HG02678 (cell line): ENCODE measurements at regions not wholly inside any gene's neighbourhood (a gene's known extent, or its start where the extent isn't known, plus 50 kb on each side); places are given as distances from the start of the nearest gene placed in this dataset.
A peak's percentile ranks its signal among the peaks of the same experiment; 100 is the strongest.
"Not testable (repeated sequence)": the region's sequence is repeated elsewhere in the genome, so short reads cannot be mapped to it uniquely, and the experiment has no call there.

Experiments
- ATAC-seq: cut with Tn5 transposase; IDR thresholded peaks from one replicate; pipeline ENCODE4 v1.9.1; 2021; ENCODE audit warnings: mild to moderate bottlenecking, moderate library complexity; ENCODE audit not compliant: unreplicated experiment

- ATAC-seq = no peak
Measured at GRCh38 chr10:123309731-123310130, 155.5 kb downstream of the BUB3 start.

DNA sequence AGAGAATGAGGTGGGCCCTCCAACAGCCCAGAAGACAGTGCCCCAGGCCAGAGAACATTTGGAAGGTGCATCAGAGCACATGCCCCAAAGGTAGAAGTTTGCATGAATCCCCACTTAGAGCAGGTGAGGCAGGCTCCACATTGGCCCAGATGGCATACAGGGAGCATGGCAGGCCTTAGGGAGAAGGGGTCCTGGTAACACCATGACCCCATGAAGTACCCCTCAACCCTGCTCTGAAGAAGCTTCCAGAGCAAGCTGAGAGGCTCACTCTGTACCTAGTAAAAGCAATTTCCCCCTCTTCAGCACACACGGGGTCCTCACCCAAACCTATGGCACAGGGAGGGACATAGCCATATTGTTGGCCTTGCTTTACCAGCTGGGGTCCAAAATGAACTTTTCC, 162.6 kb downstream of the BUB3 start:
- ATAC-seq = no peak

DNA sequence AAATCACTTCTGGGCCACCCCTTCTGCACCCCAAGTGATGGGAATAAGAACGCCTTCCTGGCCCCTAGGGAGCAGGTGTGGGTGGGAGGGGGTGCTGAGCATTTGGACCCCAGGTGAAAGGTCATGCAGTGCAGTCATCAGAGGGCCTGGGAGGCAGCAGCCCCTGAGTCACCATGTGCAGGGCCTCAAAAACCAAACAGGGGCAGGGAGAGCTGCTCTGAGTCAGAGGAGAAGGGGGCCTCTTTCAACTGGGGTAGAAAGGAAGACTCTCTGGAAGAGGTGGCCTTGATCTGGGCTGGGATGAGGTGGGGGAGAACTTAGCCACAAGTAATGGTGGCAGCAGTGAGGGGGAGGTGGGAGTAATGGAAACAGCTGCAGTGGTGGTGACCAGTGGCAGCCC, 164.3 kb downstream of the BUB3 start:
- ATAC-seq = no peak

- ATAC-seq = no peak
Measured at GRCh38 chr10:123320091-123320490, 165.9 kb downstream of the BUB3 start.

- no peak for ATAC-seq
Measured at GRCh38 chr10:123323884-123324283, 169.7 kb downstream of the BUB3 start.

- no peak for ATAC-seq
Measured at GRCh38 chr10:123325663-123326190, 171.5 kb downstream of the BUB3 start.

DNA sequence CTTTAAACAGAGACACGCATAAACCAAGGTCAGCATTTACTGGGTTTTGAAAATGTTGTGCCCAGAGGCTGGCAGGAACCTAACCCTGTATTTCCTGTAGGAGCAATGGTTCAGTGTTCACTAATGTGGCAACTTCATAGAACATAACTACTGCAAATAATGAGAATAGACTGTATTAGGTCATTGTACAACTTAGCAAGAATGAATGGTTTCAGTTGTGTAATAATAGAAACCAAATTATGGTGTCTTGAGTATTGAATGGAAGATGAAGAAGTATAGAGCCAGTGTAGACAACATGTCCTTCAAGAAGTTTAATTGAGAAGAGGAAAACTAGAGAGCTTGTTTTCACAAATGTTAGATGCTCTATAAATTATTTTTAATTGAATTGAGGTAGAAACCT, 172.5 kb downstream of the BUB3 start:
- ATAC-seq = no peak

DNA sequence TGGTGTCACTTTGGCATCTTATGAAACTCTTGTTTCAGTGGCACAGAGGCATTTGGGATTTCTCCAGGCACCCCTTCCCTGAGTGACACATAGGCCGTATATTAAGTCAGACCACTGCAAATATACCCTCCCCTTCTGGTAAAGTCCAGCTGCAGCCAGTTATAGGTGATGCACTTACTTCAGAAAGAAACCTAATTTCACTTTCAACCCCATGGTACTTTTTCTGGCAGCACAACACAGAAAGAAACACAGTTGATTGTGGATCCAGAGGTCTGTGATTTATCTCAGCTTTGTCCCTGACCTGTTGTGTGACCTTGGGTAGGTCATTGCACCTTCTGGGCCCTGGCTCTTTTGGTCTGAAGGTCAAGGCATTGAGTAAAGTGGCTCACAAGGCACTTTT, 173.2 kb downstream of the BUB3 start:
- peak; percentile 87 for ATAC-seq

GRCh38 chr10:123327896-123328295, 173.7 kb downstream of the BUB3 start:
- ATAC-seq = no peak

GRCh38 chr10:123331438-123331837, 177.2 kb downstream of the BUB3 start:
- ATAC-seq = no peak

DNA sequence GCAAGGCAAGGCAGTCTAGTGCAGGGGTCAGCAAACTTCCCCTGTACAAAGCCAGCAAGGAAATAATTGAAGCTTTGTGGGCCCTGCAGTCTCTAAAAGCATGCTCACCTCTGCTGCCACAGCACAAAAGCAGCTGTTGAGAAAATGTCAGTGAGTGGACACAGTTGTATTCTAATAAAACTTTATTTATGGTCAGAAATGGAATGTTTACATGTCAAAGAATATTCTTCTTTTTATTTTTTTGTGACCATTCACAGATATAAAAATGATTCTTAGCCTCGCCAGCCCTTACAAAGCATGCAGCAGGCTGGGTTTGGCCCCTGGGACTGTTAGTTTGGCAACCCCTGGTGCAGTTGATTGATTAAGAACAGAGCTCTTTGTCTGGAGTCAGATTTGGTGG, 192.4 kb downstream of the BUB3 start:
- no peak for ATAC-seq

DNA sequence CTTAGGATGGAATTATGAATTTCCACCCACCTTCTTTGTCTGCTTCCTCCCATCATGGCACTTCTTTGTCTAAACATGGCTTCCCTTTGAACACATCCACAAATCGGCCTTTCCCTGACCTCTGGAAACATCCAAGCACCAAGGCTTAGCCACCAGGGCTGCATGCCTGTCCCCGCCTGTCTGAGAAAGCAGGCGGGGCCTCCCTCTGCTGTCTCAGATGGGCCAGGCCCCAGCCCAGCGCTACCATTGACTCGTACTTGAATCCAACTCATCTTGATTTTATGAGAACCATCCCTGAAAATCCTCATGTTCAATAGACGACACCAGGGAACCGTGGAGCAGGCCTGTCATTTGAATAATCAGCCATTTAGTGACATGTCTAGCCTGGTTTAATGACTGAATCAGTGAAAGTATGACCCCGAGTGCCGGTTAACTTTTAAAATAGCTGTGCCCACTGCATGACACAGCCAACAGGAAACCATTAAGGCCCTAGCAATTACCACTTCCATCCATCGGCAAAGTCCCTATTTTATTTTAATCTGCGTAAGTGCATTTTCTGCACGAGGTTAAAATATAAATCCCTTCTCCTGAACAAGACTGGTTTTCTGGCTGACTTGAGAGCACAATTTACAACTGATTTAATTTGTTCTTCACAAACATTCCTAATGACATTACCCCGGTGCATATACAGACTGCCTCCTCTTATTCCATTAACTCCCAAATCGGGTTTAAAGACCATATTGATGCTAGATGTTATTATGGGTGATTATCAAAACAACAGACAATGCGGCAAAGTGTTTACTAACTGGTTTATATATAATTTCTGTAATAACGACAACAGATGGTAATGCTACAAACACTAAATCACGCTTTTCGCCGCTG, 194.7 kb downstream of the BUB3 start:
- no peak for ATAC-seq

GRCh38 chr10:123351715-123352114, 197.5 kb downstream of the BUB3 start:
- ATAC-seq = no peak

DNA sequence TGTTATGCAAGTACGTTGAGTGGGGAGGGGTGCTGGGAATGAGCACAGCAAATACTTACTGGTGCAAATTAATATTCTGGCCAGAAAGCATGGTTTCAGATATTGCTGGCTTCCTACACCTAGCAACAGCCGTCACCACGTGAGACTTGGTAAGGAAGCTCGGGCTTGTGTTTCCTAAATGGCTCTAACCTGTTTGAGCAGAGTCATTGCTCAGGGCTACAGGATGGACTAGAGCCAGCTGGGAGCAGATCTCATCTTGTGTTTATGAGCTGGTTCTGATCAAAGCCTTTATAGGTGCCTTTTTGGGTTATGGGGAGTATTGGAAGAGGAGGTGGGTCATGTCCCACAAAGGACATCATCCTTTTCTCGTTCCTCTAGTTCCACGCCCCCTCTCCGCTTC, 200.3 kb downstream of the BUB3 start:
- ATAC-seq = no peak

DNA sequence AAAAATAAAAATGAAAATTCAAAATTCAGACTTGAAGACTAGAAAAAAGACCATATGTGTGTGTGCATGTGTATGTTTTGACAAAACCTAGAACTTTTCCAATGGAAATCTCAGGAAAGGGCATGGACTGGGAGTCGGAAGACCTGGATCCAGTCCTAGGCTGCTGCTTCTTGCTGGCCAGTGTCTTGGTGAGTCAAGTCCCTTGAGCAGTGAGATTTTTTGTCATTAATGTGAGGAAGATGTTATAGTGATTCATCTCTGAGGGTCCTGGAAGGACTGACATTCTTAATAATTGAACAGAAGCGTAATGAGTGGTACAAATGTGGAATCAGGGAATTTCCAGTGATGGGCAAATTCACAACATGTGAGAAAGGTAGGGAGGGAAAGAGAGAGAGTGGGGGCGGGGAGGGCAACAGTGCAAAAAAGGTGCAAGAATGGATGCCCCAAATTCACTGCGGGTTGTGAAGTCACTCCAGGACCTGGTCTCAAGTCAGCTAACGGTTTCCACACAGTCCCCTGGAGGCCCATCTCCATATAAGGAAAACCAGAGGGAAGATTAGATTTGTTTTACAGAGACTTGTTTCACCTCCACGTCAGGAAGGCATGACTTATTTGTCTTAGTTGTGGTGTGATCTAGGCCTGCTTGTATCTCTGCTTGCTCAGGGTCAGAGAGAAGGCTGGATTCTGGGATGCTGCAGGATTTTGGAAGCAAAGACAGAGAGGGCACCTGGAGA, 201.7 kb downstream of the BUB3 start:
- ATAC-seq = no peak

DNA sequence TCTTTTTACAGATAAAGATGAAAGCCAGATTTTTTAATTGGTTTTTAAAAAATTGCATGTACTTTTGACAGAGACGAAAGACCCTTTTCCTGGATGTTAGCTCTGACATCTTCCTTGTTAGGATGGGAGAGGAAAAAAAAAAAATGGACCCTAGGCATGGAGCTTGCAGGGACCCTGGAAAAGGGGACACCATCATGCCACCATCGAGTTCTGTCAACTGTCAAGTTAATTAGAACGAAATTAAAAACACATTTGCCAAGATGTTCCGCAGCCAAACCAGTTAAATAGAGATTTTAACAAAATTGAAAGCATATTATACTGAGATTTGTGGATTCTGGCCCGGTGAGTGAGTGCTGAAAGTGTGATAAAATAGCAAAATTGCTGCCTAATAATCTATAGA, 202.6 kb downstream of the BUB3 start:
- no peak for ATAC-seq

DNA sequence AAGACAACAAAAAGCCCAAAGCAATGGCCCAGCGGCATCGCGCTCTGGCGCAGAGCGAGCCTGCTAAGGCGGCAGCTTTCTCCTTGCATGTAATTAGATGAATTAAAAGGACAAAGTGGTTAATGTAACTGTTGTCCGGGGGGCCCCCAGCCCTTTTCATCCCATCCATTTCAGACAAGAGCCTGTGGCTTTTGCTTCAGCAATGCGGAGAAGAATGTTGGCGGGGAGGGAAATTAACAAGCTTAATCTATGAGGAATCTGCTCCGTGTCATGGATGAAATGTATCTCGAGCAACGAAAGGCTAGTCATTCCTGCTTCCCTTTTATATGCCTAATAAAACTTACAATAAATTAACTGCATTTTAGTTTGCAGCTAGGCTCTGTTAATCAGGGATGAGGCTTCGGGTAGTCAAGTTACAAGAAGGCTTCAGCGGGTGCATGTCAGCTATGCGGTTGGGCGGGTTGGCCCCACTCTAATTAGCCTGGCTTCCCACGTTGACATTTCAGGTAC, 203.3 kb downstream of the BUB3 start:
- no peak for ATAC-seq

GRCh38 chr10:123359539-123359938, 205.3 kb downstream of the BUB3 start:
- no peak for ATAC-seq

DNA sequence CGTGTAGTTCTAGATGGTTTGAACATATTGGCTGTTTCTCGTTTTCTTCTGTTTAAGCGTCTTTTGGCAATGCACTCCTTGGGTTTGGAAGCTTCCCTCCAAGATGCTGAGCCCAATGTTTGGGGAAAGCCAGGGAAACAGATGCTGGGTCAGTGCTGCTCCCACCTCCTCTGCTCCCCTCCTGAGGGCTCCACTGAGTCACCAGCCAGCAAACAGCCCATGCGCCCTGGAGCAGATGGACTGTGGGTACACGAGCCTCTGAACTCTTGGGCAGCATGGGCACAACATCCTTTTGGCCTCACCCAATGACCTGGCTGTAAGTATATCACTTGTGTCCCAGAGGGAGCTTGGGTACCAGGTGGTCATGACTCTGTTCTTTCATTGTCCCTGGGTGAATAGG, 207.6 kb downstream of the BUB3 start:
- no peak for ATAC-seq

DNA sequence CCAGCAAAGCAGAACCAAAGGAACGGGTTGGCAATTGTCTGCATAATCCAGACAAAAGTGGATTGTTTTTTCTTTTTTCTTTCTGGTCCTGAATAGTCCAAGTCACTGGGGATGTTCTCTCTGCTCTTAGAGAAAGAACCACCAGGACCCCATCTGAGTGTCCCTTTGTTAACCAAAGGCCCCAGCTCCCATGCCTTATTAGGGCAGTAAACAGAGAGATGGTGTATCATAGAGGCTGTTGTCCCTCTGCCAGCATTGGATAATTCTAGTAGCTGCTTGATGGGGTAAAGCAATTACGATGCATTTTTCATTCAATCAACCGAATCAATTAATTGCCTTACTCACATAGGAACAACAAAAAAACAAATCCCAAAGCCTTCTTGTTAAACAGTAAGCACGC, 213.0 kb downstream of the BUB3 start:
- ATAC-seq = no peak

DNA sequence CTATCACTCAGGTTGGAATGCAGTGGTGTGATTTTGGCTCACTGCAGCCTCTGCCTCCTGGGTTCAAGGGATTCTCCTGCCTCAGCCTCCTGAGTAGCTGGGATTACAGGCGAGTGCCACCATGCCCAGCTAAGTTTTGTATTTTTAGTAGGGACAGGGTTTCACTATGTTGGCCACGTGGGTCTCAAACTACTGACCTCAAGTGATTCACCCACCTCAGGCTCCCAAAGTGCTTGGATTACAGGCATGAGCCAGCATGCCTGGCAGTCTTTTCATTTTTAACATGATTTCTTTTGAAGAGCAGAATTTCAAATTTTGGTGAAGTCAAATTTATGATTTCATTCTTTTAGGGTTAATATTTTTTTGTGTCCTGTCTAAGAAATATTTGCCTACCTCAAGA, 217.4 kb downstream of the BUB3 start:
- ATAC-seq = not testable (repeated sequence)

DNA sequence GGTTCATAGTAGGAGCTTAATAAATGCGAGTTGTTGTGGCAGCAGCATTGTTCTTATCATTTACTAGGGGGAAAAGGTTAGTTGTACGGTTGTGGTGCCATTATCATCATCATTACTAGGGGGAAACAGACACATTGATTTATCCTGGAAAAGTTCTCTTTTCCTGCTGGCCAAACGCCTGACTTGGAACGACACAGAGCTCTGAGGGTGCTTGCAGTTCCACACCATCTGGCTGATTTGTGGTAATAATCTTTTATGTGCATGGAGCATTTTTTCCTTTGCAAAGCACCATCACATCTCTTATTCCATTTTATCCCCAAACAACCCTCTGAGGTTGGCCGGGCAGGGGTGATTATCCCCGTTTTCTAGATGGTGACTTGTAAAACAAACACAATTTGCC, 219.4 kb downstream of the BUB3 start:
- no peak for ATAC-seq
